MCF 10A (cell line): ENCODE measurements at regions not wholly inside any gene's neighbourhood (a gene's known extent, or its start where the extent isn't known, plus 50 kb on each side); places are given as distances from the start of the nearest gene placed in this dataset.

Source experiments
- BruUV-seq: library from RNA; stranded (reverse); fragments of 400-500 nt; replicated peaks from 2 replicates; lab custom pipeline; 2021; lab: Mats Ljungman, UMichigan
- CTCF ChIA-PET: fragments of 300-600 bp; sonication (Branson Sonifier 250); formaldehyde crosslinking; extraction: SDS; loops from one replicate; lab custom pipeline; 2021; ENCODE audit warnings: antibody characterized with exemption, inconsistent platforms; lab: Yijun Ruan, JAX
- POLR2A ChIA-PET: fragments of 300-600, 350-650 bp; sonication (Branson Sonifier 250); formaldehyde crosslinking; extraction: SDS; loops from one replicate; lab custom pipeline; 2020; ENCODE audit warnings: antibody characterized with exemption, inconsistent platforms; lab: Yijun Ruan, JAX
- DNase-seq: peaks from one replicate; pipeline ENCODE4 v3.0.0-alpha.2; 2018; ENCODE audit not compliant: unreplicated experiment
- H3K27ac Mint-ChIP-seq: one replicate; pipeline ENCODE4 v1.8.0; 2022; ENCODE audit warnings: mild to moderate bottlenecking, low read depth, mixed read lengths; ENCODE audit not compliant: unreplicated experiment
- H3K27me3 Mint-ChIP-seq: one replicate; pipeline ENCODE4 v1.8.0; 2022; ENCODE audit warnings: mixed read lengths; ENCODE audit not compliant: insufficient read depth, unreplicated experiment
- H3K36me3 Mint-ChIP-seq: one replicate; pipeline ENCODE4 v1.8.0; 2022; ENCODE audit warnings: mild to moderate bottlenecking, moderate library complexity, mixed read lengths; ENCODE audit not compliant: insufficient read depth, unreplicated experiment
- H3K4me1 Mint-ChIP-seq: one replicate; pipeline ENCODE4 v1.8.0; 2022; ENCODE audit warnings: mixed read lengths; ENCODE audit not compliant: insufficient read depth, unreplicated experiment
- H3K4me3 Mint-ChIP-seq: one replicate; pipeline ENCODE4 v1.8.0; 2022; ENCODE audit warnings: mild to moderate bottlenecking, moderate library complexity, mixed read lengths; ENCODE audit not compliant: unreplicated experiment
- H3K9me3 Mint-ChIP-seq: one replicate; pipeline ENCODE4 v1.8.0; 2022; ENCODE audit warnings: mixed read lengths; ENCODE audit not compliant: unreplicated experiment
- intact Hi-C: fragments of 100-400 bp; cut with micrococcal nuclease; formaldehyde crosslinking; loops from 2 replicates; pipeline ENCODE4 v1.14.1; 2022
- TF ChIP-seq, protein P1 (sequence below): fragments of 200-600 bp; IDR thresholded peaks from one replicate; pipeline ENCODE4 v1.8.0; 2022; ENCODE audit warnings: antibody characterized with exemption, mild to moderate bottlenecking; ENCODE audit not compliant: unreplicated experiment

DNA sequence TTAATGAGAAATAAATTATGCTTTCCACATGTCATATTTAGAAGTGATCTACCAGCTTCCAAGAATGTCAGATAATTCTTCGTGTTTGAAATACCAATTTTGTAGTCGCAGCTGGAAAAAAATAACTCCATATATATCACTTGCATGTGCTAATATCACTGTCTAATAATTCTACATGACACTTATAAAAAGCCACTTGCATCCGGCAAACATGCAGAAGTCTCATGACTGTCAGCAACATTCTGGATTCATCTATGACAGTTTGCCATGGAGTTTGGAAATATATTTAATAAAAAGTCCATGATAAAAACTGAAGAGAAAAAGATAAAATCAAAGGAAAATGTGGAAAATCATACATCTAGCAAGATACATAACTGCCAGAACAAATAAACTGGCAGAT lies 1784.4 kb downstream of the SUCLG1 start:
- intact Hi-C loops, result no loop called here
- Mint-ChIP-seq H3K9me3 (no peaks in the 10 kb centered on the region), H3K36me3 (no peaks in the 10 kb centered on the region), H3K4me3 (no peak overlapping the region), H3K27ac (no peak overlapping the region), H3K27me3 (no peaks in the 10 kb centered on the region), H3K4me1 (peaks cover 4% of the 10 kb centered on the region)
- CTCF ChIA-PET, result no interaction called here
- DNase-seq, result no peak
- TF ChIP-seq, protein P1, sequence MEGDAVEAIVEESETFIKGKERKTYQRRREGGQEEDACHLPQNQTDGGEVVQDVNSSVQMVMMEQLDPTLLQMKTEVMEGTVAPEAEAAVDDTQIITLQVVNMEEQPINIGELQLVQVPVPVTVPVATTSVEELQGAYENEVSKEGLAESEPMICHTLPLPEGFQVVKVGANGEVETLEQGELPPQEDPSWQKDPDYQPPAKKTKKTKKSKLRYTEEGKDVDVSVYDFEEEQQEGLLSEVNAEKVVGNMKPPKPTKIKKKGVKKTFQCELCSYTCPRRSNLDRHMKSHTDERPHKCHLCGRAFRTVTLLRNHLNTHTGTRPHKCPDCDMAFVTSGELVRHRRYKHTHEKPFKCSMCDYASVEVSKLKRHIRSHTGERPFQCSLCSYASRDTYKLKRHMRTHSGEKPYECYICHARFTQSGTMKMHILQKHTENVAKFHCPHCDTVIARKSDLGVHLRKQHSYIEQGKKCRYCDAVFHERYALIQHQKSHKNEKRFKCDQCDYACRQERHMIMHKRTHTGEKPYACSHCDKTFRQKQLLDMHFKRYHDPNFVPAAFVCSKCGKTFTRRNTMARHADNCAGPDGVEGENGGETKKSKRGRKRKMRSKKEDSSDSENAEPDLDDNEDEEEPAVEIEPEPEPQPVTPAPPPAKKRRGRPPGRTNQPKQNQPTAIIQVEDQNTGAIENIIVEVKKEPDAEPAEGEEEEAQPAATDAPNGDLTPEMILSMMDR, result no peak
- POLR2A ChIA-PET, result no interaction called here
- BruUV-seq, result no TSS peak

DNA sequence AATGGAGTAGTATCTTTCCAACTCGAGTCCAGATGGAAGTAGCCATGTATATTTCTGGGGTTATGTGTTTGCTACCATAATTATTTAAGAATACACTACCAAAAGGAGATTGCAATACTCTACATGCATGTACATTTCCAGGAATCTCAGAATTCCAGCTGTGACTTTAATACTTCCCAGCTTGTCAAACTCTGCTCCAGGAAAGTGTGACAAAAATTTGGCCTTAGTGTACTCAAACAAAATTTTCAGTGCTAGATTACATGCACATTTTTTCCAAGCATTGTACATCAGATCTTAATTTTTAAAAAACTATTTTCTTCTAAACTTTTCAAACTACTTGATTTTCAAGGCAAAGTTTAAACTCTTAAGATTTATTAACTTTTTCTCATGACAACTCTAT lies 1791.6 kb downstream of the SUCLG1 start:
- Mint-ChIP-seq H3K4me1 (peaks cover 5% of the 10 kb centered on the region), H3K27me3 (no peaks in the 10 kb centered on the region), H3K27ac (no peak overlapping the region), H3K36me3 (no peaks in the 10 kb centered on the region), H3K4me3 (no peak overlapping the region), H3K9me3 (no peaks in the 10 kb centered on the region)
- no TSS peak for BruUV-seq
- ChIA-PET POLR2A (no interaction called here), CTCF (interaction anchor here (0.6 kb wide), 1 partner anchor 314 kb away, joined by 3 read pairs; no protein-coding TSS in a partner anchor)
- intact Hi-C loops, result no loop called here
- TF ChIP-seq, protein P1, result no peak
- DNase-seq, result no peak

DNA sequence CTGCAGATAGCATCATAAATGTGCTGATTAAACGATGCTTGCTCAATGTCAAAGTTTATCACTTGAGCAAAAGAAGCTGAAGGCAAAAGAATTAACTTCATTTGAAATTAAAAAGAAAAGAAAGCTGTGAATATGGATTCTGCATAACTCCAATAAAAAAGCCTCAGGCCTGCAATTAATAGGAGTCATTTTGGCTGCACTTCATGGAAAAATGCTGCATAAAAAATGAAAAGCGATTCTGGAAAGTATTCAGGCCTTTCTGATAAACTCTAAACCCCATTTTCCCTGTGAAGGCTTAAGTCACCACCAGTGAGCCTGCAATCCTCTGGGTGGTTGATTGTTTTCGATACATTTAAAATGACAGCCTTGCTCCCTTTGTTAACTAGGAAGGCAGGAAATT lies 1793.4 kb downstream of the SUCLG1 start:
- DNase-seq, result no peak
- POLR2A ChIA-PET, result no interaction called here
- Mint-ChIP-seq H3K4me1 (peaks cover 5% of the 10 kb centered on the region), H3K9me3 (no peaks in the 10 kb centered on the region), H3K36me3 (no peaks in the 10 kb centered on the region), H3K27me3 (no peaks in the 10 kb centered on the region), H3K27ac (no peak overlapping the region), H3K4me3 (no peak overlapping the region)
- TF ChIP-seq, protein P1, result no peak
- CTCF ChIA-PET, result interaction anchor here (0.7 kb wide), 1 partner anchor 202 kb away, joined by 3 read pairs; no protein-coding TSS in a partner anchor
- BruUV-seq, result no TSS peak
- intact Hi-C loops, result no loop called here

DNA sequence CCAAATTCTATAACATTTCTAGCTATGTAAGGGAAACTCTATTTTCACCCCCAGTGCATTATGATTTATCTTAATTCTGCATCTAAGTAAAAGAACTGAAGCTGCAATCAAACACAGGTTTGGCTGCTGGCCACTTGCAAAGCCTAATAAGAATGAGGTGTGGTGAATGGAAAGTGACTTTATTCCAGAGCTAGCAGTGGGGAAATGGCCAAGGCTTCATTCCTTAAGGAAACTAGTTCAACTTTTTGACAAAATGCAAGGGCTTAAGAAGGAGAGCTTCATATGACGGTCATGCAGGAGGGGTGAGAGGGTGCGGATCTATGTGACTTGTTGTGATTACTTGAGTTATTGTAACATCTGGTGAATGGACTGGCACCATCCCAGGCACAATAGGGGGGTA lies 1802.0 kb downstream of the SUCLG1 start:
- intact Hi-C loops, result no loop called here
- CTCF ChIA-PET, result interaction anchor here (0.6 kb wide), 1 partner anchor 27 kb away, joined by 3 read pairs; no protein-coding TSS in a partner anchor
- TF ChIP-seq, protein P1, result no peak
- DNase-seq, result no peak
- Mint-ChIP-seq H3K27me3 (no peaks in the 10 kb centered on the region), H3K4me1 (no peaks in the 10 kb centered on the region), H3K36me3 (no peaks in the 10 kb centered on the region), H3K9me3 (no peaks in the 10 kb centered on the region), H3K27ac (no peak overlapping the region), H3K4me3 (no peak overlapping the region)
- no TSS peak for BruUV-seq
- POLR2A ChIA-PET, result no interaction called here
